OCI-LY3 (cell line): ENCODE measurements at regions not wholly inside any gene's neighbourhood (a gene's known extent, or its start where the extent isn't known, plus 50 kb on each side); places are given as distances from the start of the nearest gene placed in this dataset.

Experiments
- EZH2phosphoT487 ChIP-seq: fragments of 200-600 bp; shearing (Covaris generic); IDR thresholded peaks from 2 replicates; pipeline ENCODE4 v1.6.1; 2018; ENCODE audit warnings: antibody characterized with exemption, mixed run types, low read depth
- TF ChIP-seq, protein P1 (sequence below): fragments of 200-600, 300-600 bp; sonication (generic); IDR thresholded peaks from 2 replicates; pipeline ENCODE4 v1.5.1; 2014; ENCODE audit warnings: antibody characterized with exemption, low read length, low read depth

DNA sequence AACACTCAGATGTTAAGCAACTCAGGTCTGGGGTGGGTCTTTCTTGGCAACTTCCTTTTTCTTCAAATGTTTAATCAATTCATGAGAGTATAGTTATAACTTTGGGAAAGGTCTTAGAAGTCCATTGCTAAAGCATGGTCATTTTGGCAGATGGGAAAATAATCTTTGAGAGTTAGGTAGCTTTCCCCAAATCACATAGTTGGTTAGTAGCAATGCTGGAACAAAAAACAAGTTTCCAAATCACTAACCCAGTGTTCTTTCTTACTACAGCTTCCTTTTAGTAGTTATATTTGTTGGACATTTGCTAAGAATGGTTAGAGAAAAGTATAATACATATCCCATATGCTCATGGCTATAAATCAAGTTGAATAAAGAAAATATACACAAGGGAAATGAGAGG lies 185.2 kb upstream of the SLC14A2 start:
- TF ChIP-seq, protein P1, sequence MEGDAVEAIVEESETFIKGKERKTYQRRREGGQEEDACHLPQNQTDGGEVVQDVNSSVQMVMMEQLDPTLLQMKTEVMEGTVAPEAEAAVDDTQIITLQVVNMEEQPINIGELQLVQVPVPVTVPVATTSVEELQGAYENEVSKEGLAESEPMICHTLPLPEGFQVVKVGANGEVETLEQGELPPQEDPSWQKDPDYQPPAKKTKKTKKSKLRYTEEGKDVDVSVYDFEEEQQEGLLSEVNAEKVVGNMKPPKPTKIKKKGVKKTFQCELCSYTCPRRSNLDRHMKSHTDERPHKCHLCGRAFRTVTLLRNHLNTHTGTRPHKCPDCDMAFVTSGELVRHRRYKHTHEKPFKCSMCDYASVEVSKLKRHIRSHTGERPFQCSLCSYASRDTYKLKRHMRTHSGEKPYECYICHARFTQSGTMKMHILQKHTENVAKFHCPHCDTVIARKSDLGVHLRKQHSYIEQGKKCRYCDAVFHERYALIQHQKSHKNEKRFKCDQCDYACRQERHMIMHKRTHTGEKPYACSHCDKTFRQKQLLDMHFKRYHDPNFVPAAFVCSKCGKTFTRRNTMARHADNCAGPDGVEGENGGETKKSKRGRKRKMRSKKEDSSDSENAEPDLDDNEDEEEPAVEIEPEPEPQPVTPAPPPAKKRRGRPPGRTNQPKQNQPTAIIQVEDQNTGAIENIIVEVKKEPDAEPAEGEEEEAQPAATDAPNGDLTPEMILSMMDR = no peak
- no peak for TF ChIP-seq EZH2phosphoT487
